NCI-H460 (cell line): ENCODE measurements at regions not wholly inside any gene's neighbourhood (a gene's known extent, or its start where the extent isn't known, plus 50 kb on each side); places are given as distances from the start of the nearest gene placed in this dataset.
A peak's percentile ranks its signal among the peaks of the same experiment; 100 is the strongest.
"Not testable (repeated sequence)": the region's sequence is repeated elsewhere in the genome, so short reads cannot be mapped to it uniquely, and the experiment has no call there.

Experiments used
- DNase-seq: peaks from one replicate; pipeline ENCODE4 v3.0.0-alpha.2; 2016; ENCODE audit warnings: low read depth; ENCODE audit errors: extremely low read depth

- no peak for DNase-seq
Measured at GRCh38 chr1:220942278-220942677, 63.0 kb downstream of the HLX start.

DNA sequence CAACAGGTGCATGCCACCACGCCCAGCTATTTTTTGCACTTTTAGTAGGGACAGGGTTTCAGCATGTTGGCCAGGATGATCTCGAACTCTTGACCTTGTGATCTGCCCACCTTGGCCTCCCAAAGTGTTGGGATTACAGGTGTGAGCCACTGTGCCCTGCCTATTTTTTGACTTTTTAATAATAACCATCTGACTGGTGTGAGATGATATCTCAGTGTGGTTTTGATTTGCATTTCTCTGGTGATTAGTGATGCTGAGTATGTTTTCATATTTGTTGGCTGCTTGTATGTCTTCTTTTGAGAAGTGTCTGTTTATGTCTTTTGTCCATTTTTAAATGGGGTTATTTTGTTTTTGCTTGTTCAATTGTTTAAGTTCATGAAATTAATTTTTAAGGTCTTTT lies 63.7 kb downstream of the HLX start:
- not testable (repeated sequence) for DNase-seq

DNA sequence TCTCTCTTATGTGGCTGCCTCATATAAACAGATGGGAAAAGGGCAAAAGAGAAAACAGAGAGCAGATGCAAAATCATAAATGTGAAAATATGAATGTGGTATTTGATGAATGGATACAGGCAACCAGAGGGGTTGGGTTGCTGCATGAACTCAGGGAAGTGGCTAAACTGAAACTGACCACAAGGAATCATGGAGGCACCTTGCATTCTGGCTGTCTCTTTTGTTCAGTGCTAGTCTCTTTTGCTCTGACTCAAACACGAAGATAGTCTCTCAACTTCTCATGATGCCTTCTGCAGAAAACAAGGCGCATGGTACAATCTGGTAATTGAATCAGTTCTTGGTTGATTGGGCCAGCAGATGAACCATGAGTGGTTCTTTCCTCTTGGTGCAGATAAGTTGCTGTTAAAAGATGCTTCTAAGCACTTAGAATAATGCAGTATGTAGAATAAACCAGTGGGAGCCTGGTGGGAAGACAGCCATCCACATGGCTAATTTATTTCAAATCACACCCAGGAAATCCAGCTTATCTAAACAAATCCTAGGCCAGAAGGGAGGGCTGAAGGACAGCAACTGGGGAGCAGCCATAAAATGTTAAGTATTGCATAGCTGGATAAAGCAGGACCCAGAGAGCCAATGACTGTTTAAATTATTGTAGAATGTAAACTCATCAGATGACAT lies 64.2 kb downstream of the HLX start:
- no peak for DNase-seq

DNA sequence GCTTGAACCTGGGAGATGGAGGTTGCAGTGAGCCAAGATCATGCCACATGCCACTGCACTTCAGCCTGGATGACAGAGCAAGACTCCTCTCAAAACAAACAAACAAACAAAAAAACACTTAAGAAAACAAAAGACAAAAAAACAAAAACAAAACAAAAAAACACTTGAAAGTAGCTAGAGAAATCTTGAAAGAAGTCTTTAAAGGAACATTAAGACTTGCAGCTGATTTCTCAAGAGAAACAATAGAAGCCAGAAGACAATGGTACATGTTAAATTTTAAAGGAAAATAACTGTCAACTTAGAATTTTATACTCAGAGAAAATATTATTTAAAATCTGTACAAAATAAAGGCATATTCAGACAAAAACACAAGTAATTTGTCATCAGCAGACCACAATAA lies 71.3 kb downstream of the HLX start:
- DNase-seq = no peak

DNA sequence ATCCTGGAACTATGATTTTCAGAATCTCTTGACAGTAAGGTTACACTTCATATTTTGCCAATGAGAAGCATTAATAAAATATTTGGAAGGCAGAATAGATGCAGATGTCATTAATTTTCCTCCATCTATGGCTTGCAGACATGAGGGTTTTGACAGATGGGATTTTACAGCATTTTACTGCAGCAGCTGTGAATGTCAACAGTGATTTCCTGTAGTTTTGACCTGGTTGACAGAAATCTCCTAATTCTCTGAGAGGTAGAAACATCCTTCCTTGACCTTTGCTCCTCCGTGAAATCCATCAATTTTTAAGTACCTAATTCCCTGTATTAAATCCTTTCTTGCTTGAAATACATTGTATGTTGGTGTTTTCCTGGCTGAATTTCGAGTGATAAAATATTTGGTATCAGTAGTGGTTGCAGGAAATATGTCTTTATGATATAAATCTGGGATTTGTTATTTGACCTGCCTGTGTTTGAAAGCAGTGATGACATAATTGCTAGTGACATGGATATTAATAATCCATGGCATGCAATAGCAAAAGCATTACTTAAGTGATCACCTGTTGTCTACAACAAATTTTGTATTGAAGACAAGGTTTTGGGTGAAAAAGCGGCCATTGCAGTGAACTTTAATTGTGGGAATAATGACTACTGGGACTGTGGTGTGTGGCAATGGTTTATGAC lies 73.9 kb downstream of the HLX start:
- no peak for DNase-seq

DNA sequence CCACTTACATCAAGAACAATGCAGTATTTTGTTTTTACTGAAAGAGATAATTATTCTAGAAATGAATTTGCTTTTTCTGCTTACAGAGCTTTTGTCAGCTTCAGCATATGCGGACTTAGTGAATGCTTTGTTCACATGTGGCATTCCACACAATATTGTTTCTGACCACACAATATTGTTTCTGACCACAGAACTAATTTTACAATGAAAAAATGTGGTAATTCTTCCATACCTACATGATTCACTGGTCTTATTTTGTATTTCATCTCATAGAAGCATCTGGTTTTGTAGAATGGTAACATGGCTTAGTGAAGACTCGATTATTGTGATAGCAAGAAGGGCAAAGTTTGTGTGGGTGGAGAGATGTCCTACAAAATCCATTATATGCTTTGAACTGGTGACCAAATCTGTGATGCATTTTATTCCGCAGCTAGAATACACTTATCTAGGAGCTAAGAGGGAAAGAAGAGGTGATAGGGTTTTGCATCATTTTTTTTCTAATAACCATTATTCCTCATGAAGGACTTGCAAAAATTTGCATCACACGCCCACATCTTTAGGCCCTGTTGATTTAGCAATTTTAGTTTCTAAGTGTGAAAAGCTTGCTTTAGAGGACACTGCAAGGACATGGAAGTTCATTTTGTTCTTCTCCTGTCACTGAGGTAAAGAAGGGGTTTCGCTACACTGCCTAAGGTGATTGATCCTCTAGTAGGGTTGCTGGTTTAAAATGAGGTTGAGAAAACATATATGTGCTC lies 75.3 kb downstream of the HLX start:
- no peak for DNase-seq

GRCh38 chr1:220955116-220955515 lies 75.9 kb downstream of the HLX start:
- no peak for DNase-seq

DNA sequence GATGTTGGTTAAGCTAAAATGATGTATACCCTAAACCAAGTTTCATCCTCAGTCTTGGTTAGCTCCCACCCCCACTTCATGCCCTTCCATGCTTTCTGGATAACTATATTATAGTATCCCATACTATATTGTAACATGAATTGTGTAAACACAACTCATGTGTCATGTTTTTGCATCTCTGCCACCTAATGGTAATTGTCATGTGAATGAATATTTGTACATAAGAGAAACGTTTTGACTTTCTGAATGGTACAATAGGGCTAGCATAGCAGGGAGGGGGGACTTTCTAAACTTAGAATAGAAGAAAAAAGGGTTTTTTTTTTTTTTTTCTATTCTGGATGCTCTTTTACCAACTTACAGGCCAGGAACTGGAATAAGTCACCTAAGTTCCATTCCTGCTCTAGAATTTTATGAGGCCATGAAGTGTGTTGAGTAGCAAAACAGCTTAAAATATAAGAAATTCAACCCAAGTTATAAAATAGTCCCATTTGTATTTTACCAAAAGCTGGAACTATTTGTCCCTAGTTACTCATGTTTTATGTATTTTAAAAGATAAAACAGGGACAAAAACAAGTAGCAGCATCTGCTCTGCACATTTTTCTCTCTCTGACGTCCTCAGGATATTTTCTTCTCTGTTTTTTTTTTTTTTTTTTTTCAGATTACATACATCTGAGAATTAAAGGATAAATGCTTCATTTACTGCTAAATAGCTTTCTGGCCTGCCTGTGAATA lies 77.4 kb downstream of the HLX start:
- DNase-seq = no peak

DNA sequence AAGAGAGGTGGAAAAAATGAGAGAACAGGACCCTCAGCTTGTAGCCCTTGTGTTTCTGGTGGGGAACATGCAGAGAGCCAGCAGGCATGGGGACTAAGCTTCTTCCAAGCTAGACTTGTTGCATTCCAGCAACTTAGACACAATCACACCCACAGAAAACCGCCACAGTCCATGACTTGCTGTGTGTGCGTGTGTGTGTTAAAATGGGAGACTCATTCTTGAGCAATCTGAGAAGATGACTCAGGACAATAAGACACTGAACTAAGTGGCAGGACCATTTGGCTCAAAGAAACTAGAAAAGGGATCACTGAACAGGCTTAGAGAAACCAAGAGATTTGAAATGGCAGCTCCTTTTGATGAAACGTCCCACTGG lies 78.0 kb downstream of the HLX start:
- DNase-seq = peak; percentile 15

- DNase-seq = no peak
Measured at GRCh38 chr1:220958234-220958633, 79.0 kb downstream of the HLX start.

DNA sequence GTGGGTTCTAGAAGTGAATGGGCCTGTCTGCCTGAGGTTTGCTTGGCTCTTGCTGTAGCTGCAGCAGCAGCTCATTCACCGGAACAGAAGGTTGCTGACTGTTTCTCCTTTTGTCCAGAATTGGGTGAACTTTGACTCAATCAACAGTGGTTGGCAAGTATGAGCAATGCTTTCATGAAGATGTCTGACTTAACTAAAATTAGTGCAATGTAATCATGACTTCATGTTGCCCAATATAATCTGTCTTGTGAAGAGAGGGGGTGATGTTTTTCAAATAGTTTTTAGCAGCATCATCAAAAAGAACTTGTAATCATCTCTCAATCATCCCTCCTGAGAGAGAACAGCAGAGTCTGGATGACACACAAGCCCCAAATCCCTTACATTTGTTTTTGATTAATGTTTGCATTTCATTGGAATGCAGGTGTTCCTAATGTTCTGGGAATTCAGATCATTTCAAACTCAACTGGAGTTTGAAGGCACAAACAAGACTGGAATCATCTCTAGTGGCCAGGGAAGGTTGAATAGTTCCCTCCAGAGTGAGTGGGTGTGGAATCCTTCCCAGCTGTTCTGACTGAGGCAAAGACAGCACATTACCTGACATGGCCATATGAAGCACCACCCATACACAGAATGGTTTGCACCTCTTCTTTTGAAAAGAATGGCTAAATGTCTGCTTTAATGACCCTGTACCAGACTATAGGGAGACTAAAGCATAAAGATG lies 82.9 kb downstream of the HLX start:
- DNase-seq = no peak

DNA sequence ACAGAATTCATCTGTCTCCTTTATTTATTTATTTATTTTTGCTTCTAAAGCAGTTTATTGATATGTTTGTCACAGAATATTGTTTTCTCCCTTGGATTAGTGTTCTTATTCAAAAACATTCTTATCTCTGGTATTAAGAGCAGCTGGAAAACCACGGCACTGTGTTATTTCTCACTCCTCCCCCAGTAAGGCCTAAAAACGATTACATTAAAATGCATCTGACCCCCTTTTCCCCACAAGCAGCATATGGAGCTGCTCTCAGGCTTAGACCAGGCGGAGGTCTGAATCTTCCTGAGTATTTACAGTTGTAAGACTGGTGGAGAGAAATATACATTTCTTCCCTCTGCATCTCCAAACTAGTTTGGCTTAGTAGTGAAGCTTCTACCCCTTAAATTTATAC lies 86.8 kb downstream of the HLX start:
- DNase-seq = no peak

GRCh38 chr1:220966473-220966872 lies 87.2 kb downstream of the HLX start:
- DNase-seq = no peak

DNA sequence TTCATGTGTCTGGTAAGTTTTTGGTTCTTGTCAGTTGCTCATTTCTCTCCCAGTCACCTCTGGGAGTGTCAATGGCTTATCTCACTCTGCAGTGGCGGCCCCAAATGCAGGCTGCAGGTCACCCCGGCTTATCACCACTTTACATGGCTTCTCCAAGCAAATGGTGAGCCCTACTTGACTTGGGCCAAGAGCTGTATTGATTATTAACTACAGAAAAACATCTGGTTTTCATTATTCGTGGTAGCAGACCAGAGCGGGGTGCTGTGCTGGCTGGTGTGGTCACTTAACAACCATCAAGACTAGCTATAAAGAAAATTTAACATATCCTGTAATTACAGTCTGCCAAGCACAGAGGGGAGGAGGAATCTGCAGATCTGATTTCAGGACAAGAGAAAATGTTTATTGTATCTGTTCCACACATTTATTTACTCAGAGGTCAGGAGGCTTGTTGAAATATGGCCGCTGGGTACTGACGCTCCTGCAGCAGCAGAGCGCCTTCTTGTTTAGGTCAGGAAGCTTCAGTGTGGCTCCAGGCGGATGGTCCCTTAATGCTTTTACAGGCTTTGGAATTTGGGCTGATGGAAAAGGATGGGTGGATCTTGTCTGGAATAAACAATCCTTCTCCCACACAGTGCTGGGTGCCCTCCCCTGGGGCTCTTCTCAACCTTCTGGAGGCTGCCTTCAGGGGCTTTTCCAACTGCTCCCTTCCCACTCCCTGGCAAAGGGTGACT lies 87.8 kb downstream of the HLX start:
- no peak for DNase-seq

DNA sequence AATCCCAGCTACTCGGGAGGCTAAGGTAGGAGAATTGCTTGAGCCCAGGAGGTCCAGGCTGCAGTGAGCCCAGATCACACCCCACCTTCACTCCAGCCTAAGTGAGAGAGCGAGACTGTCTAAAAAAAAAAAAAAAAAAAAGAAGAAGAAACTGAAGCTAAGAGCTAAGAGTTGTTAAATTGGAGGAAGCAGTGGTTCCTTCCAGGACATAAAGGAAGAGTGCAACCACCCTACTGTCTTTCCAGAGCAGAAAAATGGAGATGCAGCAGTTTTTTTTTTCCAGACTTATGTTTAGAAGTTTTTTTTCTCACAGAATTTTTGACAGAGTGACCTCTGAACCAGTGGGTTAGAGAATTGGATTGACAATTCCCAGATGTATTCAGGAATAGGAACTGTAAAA lies 88.7 kb downstream of the HLX start:
- no peak for DNase-seq

GRCh38 chr1:220969281-220969680 lies 90.0 kb downstream of the HLX start:
- not testable (repeated sequence) for DNase-seq

DNA sequence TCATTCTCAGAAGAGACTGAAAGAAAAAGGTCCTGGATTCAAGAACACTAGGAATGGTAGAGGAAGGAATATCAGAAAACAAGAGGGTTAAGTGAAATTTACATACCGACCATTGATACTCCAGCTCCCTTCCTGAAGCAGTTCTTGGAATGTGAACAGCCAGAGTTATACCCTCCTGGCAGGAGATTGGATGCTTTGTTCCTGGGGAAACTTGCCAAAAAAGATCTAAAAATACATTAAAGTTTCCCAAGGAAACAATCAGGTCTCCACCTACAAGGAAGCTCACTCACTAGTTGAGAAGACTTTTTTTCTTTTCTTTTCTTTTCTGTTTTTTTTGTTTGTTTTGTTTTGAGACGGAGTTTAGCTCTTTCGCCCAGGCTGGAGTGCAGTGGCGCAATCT lies 91.1 kb downstream of the HLX start:
- DNase-seq = no peak

GRCh38 chr1:220971221-220971620 lies 92.0 kb downstream of the HLX start:
- DNase-seq = no peak

GRCh38 chr1:220974431-220974830 lies 95.2 kb downstream of the HLX start:
- DNase-seq = no peak

DNA sequence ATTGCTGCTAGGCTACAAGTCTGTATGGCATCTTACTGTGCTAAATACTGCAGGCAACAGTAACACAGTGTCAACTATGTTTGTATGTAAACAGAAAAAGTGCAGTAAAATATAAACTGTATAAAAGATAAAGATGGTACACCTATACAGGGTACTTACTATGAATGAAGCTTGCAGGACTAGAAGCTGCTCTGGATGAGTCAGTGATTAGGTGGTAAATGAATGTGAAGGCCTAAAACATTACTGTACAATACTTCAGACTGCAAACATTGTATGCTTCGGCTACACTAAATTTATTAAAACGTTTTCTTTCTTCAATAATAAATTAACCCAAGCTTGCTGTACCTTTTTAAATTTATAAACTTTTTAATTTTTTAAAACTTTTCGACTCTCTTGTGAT lies 97.1 kb downstream of the HLX start:
- DNase-seq = no peak
